ENCODE measurements at regions not wholly inside any gene's neighbourhood (a gene's known extent, or its start where the extent isn't known, plus 50 kb on each side); places are given as distances from the start of the nearest gene placed in this dataset.
"Not testable (repeated sequence)": the region's sequence is repeated elsewhere in the genome, so short reads cannot be mapped to it uniquely, and the experiment has no call there.

- DNase-seq = no peak
Measured at GRCh38 chr2:109718139-109718538, 76.0 kb upstream of the RGPD5 start.

DNA sequence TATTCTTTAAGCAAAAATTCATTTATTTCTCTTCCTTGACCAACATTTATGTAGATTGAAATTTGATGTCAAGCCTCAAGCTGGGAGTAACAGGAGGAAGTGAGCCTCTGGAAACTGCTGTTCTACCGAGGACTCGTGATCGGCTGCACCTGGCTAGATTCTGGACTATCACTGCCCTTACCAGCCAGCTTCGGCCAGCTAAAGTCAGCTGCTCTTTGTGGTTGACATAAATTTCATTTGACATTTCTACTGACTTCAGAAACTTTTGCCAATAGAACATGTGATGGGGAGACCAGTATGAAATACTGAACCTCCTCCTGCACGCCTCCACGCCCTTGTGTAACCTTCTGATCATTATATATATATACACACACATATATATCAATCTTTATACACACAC is 74.2 kb upstream of the RGPD5 start:
- no peak for DNase-seq

GRCh38 chr2:109720380-109721106 is 73.6 kb upstream of the RGPD5 start:
- no peak for DNase-seq

DNA sequence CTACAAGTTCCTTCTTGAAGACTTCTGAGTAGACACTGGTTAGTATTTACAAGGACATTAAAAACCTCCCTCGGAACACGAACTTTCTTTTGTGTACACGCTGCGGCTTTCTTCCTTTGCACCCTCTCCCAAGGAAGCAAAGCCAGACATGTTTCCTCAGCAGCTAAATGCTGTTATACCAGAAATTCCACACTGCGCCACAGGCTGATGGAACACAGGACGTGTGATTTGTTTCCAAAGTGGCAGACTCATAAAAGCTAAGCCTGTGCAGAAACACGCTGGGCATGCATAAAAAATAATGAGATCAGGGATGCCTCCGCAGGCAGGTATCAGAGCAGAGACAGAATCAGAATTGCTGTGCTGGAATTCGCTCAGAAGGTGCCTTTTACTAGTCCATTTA is 73.0 kb upstream of the RGPD5 start:
- DNase-seq = no peak

DNA sequence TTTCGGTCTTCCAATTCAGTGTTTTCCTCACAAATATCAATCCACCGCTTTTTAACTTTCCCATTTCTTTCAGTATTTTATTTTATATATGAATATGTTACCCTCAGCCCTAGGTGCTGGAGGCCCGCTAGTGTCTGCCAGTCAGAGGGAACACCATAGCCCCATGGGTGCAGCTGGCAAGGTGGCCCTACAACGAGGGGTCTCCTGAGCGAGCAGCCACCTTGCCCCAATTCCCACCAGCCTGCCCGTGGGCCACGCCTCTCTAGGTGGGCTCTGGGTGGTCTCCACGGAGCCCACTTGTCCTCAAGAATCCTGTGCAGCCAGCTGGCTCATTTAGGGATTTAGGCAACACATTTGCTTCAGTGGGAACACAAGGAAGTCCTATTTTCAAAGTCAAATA is 72.5 kb upstream of the RGPD5 start:
- no peak for DNase-seq

- DNase-seq = no peak
Measured at GRCh38 chr2:109722026-109722425, 72.1 kb upstream of the RGPD5 start.

DNA sequence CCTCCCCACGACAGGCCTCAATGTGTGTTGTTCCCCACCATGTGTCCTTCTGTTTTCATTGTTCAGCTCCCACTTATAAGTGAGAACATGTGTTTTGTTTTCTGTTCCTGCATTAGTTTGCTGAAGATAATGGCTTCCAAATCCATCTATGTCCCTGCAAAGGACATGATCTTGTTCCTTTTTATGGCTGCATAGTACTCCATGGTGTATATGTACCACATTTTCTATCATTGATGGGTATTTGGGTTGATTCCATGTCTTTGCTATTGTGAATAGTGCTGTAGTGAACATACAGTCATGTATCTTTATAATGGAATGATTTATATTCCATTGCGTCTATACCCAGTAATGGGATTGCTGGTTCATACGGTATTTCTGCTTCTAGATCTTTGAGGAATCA is 71.5 kb upstream of the RGPD5 start:
- not testable (repeated sequence) for DNase-seq

- DNase-seq = not testable (repeated sequence)
Measured at GRCh38 chr2:109723153-109723552, 71.0 kb upstream of the RGPD5 start.

DNA sequence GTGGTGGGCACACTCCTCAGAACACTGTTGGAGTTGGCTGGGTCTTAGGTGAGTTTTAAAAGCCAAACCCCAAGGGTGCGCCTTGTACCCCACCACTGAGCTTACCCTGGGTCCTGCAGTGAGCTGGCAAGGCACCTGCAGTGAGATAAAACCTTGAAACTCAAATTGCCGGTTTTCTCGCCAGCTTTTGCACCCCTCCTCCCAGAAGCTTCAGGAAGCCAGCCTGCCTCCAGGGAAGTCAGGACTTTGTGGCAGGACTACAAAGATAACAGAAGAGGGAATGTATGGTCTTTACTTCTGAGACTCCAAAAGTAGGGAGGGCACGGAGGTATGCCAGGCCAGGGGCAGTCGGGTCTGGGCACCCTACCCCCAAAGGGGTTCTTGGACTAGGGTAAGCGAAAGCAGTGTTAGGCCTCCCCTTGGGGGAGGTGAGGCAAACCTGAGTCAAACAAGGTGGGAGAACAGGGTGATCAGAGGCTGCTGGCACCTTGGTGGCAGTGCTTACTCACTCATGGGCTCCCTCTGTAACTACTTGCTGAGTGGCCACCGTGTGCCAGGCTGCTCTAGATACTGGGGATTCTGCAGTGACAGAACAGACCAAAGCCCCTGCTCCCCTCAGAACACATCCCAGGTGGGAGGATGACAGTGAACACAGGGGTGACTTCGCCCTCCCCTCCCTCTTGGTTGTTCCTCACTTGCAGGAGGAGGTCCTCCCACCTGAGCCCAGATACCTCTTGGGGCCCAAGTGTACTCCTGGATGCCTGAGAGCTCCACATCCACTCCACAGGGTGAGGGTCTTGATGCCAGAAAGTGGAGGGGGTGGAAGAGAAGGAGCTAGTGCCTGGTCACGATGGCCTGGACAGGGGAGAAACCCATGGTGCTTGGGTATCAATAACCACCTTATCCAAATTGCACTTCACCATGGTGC is 69.3 kb upstream of the RGPD5 start:
- DNase-seq = no peak

DNA sequence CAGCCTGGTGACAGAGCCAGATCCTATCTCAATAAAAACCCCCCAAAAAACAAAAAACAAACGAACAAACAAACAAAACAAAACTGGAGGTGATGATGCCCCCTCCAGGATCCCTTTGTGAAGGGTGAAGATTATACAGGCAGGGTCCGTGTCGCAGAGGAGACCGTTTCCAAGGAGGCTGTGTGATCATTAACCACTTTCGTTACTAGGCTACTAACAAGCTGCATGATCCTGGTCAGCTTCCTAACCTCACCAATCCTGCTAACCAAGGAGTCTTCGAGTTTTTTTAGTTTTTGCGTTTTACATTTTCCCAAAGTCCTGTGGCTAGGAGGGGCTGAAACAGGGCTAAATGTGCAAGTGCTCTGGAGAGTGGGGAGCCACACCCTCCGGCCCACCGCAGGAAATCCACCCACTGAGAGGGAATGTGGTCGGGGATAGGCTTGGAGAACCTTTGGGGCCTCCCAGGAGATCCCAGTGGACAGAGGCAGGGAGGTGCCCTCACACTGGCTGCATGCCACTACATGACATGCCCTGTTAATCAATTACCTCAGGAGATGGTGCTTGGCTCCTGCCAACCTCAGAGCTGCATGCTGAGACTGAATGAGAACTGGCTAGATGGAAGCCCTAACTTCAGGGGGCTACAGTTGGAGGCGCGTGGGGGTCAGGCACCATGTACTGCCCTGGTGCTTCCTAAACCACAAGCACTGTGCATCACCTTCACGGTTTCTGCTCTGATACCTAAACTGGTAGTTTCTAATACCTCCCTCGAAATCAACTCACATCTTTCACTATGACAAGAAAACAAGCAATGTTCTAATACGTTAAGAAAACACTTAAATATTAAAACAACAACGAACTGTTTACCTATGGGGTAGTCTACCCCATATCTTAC is 67.5 kb upstream of the RGPD5 start:
- no peak for DNase-seq

GRCh38 chr2:109727929-109728447 is 66.1 kb upstream of the RGPD5 start:
- DNase-seq = no peak

DNA sequence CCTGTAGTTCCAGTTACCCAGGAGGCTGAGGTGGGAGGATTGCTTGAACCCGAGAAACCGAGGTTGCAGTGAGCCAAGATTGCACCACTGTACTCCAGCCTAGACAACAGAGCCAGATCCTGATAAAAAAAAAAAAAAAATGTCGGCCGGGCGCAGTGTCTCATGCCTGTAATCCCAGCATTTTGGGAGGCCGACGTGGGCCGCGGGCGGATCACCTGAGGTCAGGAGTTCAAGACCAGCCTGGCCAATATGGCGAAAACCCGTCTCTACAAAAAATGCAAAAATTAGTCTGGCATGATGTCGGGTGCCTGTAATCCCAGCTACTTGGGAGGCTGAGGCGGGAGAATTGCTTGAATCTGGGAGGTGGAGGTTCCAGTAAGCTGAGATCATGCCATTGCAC is 60.4 kb upstream of the RGPD5 start:
- not testable (repeated sequence) for DNase-seq

GRCh38 chr2:109736177-109736827 is 57.8 kb upstream of the RGPD5 start:
- DNase-seq = peak; percentile 58
